ENCODE measurements at regions not wholly inside any gene's neighbourhood (a gene's known extent, or its start where the extent isn't known, plus 50 kb on each side); places are given as distances from the start of the nearest gene placed in this dataset.

DNA sequence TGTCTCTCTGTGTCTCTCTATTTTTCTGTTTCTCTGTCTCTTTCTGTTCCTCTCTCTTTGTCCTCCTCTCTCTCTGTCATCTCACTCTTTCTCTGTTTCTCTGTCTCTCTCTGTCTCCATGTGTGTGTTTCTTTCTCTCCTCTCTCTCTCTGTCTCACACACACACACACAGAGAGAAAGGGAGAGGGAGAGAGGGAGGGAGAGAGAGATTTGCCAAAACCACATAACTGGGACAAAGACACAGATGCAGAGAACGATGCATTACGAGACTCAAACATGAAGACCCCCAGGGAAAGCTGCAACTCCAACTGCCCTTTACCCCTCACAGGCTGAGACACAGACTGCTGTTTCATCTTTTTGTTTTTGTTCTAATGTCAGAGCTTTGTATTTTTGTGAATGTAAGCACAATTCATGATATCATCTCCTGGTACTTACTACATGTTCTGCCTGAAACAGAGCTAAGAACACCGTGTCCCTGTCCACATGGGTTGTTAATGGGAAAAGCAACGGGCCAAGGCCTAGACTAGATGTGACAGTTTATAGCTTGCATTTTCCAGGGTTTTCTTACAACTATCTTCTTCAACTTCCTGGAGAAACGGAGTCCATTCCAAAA, 177.1 kb upstream of the ARID1B start:
- TF ChIP-seq, protein P1, sequence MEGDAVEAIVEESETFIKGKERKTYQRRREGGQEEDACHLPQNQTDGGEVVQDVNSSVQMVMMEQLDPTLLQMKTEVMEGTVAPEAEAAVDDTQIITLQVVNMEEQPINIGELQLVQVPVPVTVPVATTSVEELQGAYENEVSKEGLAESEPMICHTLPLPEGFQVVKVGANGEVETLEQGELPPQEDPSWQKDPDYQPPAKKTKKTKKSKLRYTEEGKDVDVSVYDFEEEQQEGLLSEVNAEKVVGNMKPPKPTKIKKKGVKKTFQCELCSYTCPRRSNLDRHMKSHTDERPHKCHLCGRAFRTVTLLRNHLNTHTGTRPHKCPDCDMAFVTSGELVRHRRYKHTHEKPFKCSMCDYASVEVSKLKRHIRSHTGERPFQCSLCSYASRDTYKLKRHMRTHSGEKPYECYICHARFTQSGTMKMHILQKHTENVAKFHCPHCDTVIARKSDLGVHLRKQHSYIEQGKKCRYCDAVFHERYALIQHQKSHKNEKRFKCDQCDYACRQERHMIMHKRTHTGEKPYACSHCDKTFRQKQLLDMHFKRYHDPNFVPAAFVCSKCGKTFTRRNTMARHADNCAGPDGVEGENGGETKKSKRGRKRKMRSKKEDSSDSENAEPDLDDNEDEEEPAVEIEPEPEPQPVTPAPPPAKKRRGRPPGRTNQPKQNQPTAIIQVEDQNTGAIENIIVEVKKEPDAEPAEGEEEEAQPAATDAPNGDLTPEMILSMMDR (IDR thresholded peaks at IDR 0.05; ENCODE audit: low read depth, low read length): no peak
- no peak for TF ChIP-seq EZH2phosphoT487 (IDR thresholded peaks at IDR 0.05; ENCODE audit: low read depth)
- H3K36me3 ChIP-seq (replicated peaks; ENCODE audit: low read depth, low read length): no peaks in the 10 kb centered on the region
- H3K4me1 ChIP-seq (ENCODE audit: low read length): no peaks in the 10 kb centered on the region
- no peak overlapping the region for H3K27ac ChIP-seq (ENCODE audit: low read length)
- H3K27me3 ChIP-seq (ENCODE audit: low read depth, low read length): no peaks in the 10 kb centered on the region
- H3K4me2 ChIP-seq (ENCODE audit: low read length): no peak overlapping the region
- no peak overlapping the region for H2AFZ ChIP-seq (ENCODE audit: low read depth, low read length)
- no peak overlapping the region for H3K4me3 ChIP-seq (ENCODE audit: low read length)
- H3K79me2 ChIP-seq (ENCODE audit: low read length): no peaks in the 10 kb centered on the region
- H3K9me3 ChIP-seq (ENCODE audit: insufficient read depth, low read length): no peaks in the 10 kb centered on the region
- no peaks in the 10 kb centered on the region for H4K20me1 ChIP-seq (ENCODE audit: insufficient read depth, low read length)
- H3K9ac ChIP-seq (ENCODE audit: low read length): no peak overlapping the region

DNA sequence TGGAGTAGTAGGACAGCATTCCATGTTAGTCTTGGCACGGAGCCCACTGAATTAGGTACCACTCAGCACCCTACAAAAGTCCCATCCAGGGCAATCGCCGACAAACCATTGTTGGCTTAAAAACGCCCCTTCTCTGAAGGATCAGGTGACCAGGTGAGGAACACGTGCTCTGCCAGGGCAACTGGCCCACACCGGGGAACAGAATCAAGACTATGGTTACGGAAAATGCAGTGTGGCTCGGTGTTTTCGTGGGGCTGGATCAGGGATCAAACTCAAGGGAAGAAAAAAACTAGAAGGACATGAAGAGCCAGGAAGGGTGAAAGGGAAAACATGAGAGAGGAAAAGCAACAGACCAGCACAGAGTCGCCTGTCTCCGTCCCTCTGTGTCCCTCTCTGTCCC, 177.8 kb upstream of the ARID1B start:
- H3K4me2 ChIP-seq (ENCODE audit: low read length): no peak overlapping the region
- no peaks in the 10 kb centered on the region for H3K36me3 ChIP-seq (replicated peaks; ENCODE audit: low read depth, low read length)
- H3K4me1 ChIP-seq (ENCODE audit: low read length): no peaks in the 10 kb centered on the region
- H3K4me3 ChIP-seq (ENCODE audit: low read length): no peak overlapping the region
- TF ChIP-seq EZH2phosphoT487 (IDR thresholded peaks at IDR 0.05; ENCODE audit: low read depth): no peak
- TF ChIP-seq, protein P1 (IDR thresholded peaks at IDR 0.05; ENCODE audit: low read depth, low read length): no peak
- no peaks in the 10 kb centered on the region for H3K79me2 ChIP-seq (ENCODE audit: low read length)
- H2AFZ ChIP-seq (ENCODE audit: low read depth, low read length): no peak overlapping the region
- no peaks in the 10 kb centered on the region for H4K20me1 ChIP-seq (ENCODE audit: insufficient read depth, low read length)
- no peak overlapping the region for H3K9ac ChIP-seq (ENCODE audit: low read length)
- no peak overlapping the region for H3K27ac ChIP-seq (ENCODE audit: low read length)
- H3K9me3 ChIP-seq (ENCODE audit: insufficient read depth, low read length): no peaks in the 10 kb centered on the region
- no peaks in the 10 kb centered on the region for H3K27me3 ChIP-seq (ENCODE audit: low read depth, low read length)

DNA sequence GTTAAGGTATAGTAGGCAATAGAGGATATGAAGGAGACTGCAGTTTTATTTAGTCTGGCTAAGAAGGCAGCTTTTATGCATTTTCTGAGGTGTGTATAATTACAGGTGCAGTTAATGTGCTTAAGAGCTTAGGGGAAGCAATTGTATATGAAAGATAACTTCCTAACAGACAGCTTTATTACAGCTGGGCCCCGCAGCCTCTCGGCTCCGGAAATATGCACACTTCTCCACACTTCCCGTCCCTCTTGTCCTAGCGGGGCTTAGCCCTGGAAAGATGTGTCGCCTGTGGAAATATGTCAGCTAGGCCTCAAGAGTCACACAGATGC, 178.4 kb upstream of the ARID1B start:
- Histone ChIP-seq H3K4me2 (ENCODE audit: low read length) (no peak overlapping the region), H3K36me3 (replicated peaks; ENCODE audit: low read depth, low read length) (no peaks in the 10 kb centered on the region), H3K27ac (ENCODE audit: low read length) (no peak overlapping the region), H4K20me1 (ENCODE audit: insufficient read depth, low read length) (no peaks in the 10 kb centered on the region), H2AFZ (ENCODE audit: low read depth, low read length) (no peak overlapping the region), H3K4me3 (ENCODE audit: low read length) (no peak overlapping the region), H3K79me2 (ENCODE audit: low read length) (no peaks in the 10 kb centered on the region), H3K27me3 (ENCODE audit: low read depth, low read length) (no peaks in the 10 kb centered on the region), H3K9me3 (ENCODE audit: insufficient read depth, low read length) (no peaks in the 10 kb centered on the region), H3K9ac (ENCODE audit: low read length) (no peak overlapping the region), H3K4me1 (ENCODE audit: low read length) (no peaks in the 10 kb centered on the region)
- no peak for TF ChIP-seq EZH2phosphoT487 (IDR thresholded peaks at IDR 0.05; ENCODE audit: low read depth)
- TF ChIP-seq, protein P1 (IDR thresholded peaks at IDR 0.05; ENCODE audit: low read depth, low read length): no peak

DNA sequence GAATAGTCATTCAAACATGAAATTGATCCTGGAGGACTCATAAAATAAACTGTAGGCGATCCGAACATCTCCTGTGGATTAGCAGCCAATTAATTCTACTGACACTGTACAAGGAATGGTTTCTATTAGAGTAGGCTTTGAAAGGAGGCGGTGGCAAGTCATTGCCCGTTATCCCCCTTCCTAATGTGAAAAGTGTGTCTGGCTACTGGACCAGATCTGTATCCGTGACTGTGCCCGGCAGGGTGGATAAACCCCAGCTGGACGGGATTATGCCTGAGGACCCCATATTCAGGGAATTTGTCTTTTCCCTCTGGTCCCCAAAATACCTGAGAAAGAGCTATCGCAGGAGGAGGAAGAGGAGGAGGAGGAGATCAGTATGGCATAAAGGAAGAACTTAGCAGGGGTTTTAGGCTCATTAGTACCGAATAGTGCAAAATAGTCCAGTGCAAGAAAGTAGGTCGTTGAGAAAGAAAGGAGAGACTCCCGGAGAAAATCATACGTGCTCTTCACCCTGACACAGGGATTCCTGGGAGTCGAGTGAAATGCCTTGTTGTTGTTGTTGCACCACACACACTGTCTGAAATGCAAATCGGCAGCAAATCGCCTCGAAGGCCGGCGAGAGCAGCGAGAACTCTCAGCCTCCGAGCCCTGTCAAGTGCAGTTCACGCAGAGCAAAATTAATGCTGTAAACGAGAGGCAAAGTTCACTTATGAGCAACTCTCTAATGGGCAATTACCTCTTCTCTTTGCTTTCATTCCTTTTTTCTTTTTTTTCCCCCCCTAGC, 178.9 kb upstream of the ARID1B start:
- no peaks in the 10 kb centered on the region for H4K20me1 ChIP-seq (ENCODE audit: insufficient read depth, low read length)
- H3K4me2 ChIP-seq (ENCODE audit: low read length): no peak overlapping the region
- no peak overlapping the region for H2AFZ ChIP-seq (ENCODE audit: low read depth, low read length)
- no peaks in the 10 kb centered on the region for H3K9me3 ChIP-seq (ENCODE audit: insufficient read depth, low read length)
- H3K79me2 ChIP-seq (ENCODE audit: low read length): no peaks in the 10 kb centered on the region
- no peak overlapping the region for H3K9ac ChIP-seq (ENCODE audit: low read length)
- H3K4me1 ChIP-seq (ENCODE audit: low read length): no peaks in the 10 kb centered on the region
- no peak for TF ChIP-seq EZH2phosphoT487 (IDR thresholded peaks at IDR 0.05; ENCODE audit: low read depth)
- TF ChIP-seq, protein P1 (IDR thresholded peaks at IDR 0.05; ENCODE audit: low read depth, low read length): no peak
- H3K36me3 ChIP-seq (replicated peaks; ENCODE audit: low read depth, low read length): no peaks in the 10 kb centered on the region
- H3K4me3 ChIP-seq (ENCODE audit: low read length): no peak overlapping the region
- no peak overlapping the region for H3K27ac ChIP-seq (ENCODE audit: low read length)
- H3K27me3 ChIP-seq (ENCODE audit: low read depth, low read length): no peaks in the 10 kb centered on the region
